ENCODE measurements at regions not wholly inside any gene's neighbourhood (a gene's known extent, or its start where the extent isn't known, plus 50 kb on each side); places are given as distances from the start of the nearest gene placed in this dataset.

DNA sequence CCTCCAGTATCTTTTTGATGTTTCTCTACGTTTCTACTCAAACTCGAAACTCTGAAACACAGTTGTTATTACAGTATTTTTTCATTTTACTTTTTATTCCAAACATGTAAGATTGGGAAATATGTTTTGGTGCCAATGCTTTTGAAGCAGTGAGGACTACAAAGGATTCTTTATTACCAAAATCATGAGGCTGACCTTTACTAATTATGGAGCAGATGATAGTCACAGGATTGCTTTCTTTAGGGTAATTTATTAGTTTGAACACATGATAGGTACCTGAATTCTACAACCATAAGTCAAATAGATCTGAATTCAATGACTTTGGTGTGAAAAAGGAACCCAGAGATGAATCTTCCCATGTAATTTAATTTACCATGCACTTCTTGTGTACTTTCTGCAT lies 2015.1 kb upstream of the C9orf72 start:
- no peak overlapping the region for H2AK5ac ChIP-seq (ENCODE audit: low read depth, low read length)
- H2BK120ac ChIP-seq (replicated peaks; ENCODE audit: low read depth, low read length): no peak overlapping the region
- H3K56ac ChIP-seq (replicated peaks; ENCODE audit: insufficient read length, low read depth, low read length): no peak overlapping the region
- H4K20me1 ChIP-seq (replicated peaks in 1 of 2; ENCODE audit: control insufficient read depth in 1 of 2, insufficient read depth in 2 of 2, low read length in 2 of 2): no peaks in the 10 kb centered on the region
- H3K23ac ChIP-seq (ENCODE audit: insufficient read length): no peak overlapping the region
- FAIRE-seq (no peak), DNase-seq (ENCODE audit: low read depth in 1 of 2, low spot score in 2 of 2) (no peak)
- no peak overlapping the region for H3K18ac ChIP-seq (ENCODE audit: extremely low read depth, low read length)
- ChIA-PET CTCF (ENCODE audit: partially characterized antibody) (no interaction called here), POLR2A (ENCODE audit: partially characterized antibody) (no interaction called here)
- H3K4me2 ChIP-seq (ENCODE audit: insufficient read depth in 1 of 2, low read depth in 2 of 2, low read length in 2 of 2): no peak overlapping the region
- H3K79me1 ChIP-seq (ENCODE audit: low read depth, low read length): no peaks in the 10 kb centered on the region
- no peak overlapping the region for H3K27ac ChIP-seq (ENCODE audit: low read depth, low read length)
- H4K91ac ChIP-seq (replicated peaks; ENCODE audit: insufficient read length, low read length): no peak overlapping the region
- H3K9me3 ChIP-seq (ENCODE audit: insufficient read depth in 2 of 2, low read depth in 1 of 2, low read length in 1 of 2): no peaks in the 10 kb centered on the region; a peak in 1 of 4 replicates
- no peak overlapping the region for H4K8ac ChIP-seq (ENCODE audit: extremely low read depth, insufficient read depth, low read length)
- H3K9ac ChIP-seq (replicated peaks in 1 of 4; ENCODE audit: extremely low read depth in 1 of 4, low read depth in 3 of 4, low read length in 3 of 4): no peak overlapping the region
- H3K14ac ChIP-seq (ENCODE audit: insufficient read length): no peak overlapping the region
- no peak overlapping the region for H2BK5ac ChIP-seq (ENCODE audit: low read depth, low read length)
- no peak overlapping the region for H2AFZ ChIP-seq (ENCODE audit: low read length)
- no peak overlapping the region for H4K5ac ChIP-seq (ENCODE audit: insufficient read length, low read depth, low read length)
- H3K36me3 ChIP-seq (ENCODE audit: control insufficient read depth in 2 of 4, insufficient read depth in 4 of 4, low read length in 3 of 4): no peaks in the 10 kb centered on the region
- H3K23me2 ChIP-seq (ENCODE audit: low read depth, low read length): no peaks in the 10 kb centered on the region
- no peak overlapping the region for H3K4ac ChIP-seq (replicated peaks; ENCODE audit: insufficient read length, low read depth, low read length)
- no peaks in the 10 kb centered on the region for H3K79me2 ChIP-seq (ENCODE audit: control insufficient read depth in 1 of 2, insufficient read depth in 2 of 2, low read length in 2 of 2)
- H3K4me3 ChIP-seq (ENCODE audit: extremely low read depth in 1 of 4, insufficient read depth in 2 of 4, low read depth in 3 of 4, low read length in 4 of 4): no peak overlapping the region
- no peak overlapping the region for H2BK15ac ChIP-seq (ENCODE audit: low read length)
- no peak overlapping the region for H2BK20ac ChIP-seq (ENCODE audit: low read length)
- H3K4me1 ChIP-seq (replicated peaks in 1 of 4; ENCODE audit: control insufficient read depth in 3 of 4, insufficient read depth in 4 of 4, low read length in 3 of 4): no peaks in the 10 kb centered on the region
- H2BK12ac ChIP-seq (ENCODE audit: low read depth, low read length): no peak overlapping the region
- H3K27me3 ChIP-seq (replicated peaks in 1 of 4; ENCODE audit: control insufficient read depth in 3 of 4, extremely low read depth in 1 of 4, insufficient read depth in 3 of 4, low read length in 3 of 4): no peaks in the 10 kb centered on the region
- WGBS, 2 experiments (ENCODE audit: extremely low coverage in 1 of 2, insufficient coverage in 1 of 2, insufficient read length in 1 of 2, insufficient replicate concordance in 2 of 2, low coverage in 1 of 2, low lambda C conversion rate in 2 of 2, missing lambda C conversion rate in 1 of 2): 76% methylated on average over 2 of the region's 2 CpGs; no CpG with 5 or more reads in 1 of the 2 experiments
- no peak for TF ChIP-seq NANOG (IDR thresholded peaks at IDR 0.05; ENCODE audit: insufficient read depth, low read depth, low read length, poor library complexity, severe bottlenecking)
- no peak for TF ChIP-seq EGR1 (IDR thresholded peaks at IDR 0.05; ENCODE audit: borderline replicate concordance, low read depth, low read length)
- TF ChIP-seq HDAC6 (IDR thresholded peaks at IDR 0.05; ENCODE audit: low read depth, low read length): no peak
- no peak for TF ChIP-seq CTBP2 (IDR thresholded peaks at IDR 0.05; ENCODE audit: borderline replicate concordance, insufficient read depth, insufficient read length, low read length)
- TF ChIP-seq HDAC2 (IDR thresholded peaks at IDR 0.05; ENCODE audit: borderline replicate concordance in 1 of 2, low read depth in 2 of 2, low read length in 2 of 2): no peak
- TF ChIP-seq RBBP5 (IDR thresholded peaks at IDR 0.05; ENCODE audit: borderline replicate concordance, low read depth, low read length): no peak
- TF ChIP-seq, protein P1, sequence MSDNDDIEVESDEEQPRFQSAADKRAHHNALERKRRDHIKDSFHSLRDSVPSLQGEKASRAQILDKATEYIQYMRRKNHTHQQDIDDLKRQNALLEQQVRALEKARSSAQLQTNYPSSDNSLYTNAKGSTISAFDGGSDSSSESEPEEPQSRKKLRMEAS (IDR thresholded peaks at IDR 0.05): no peak
- TF ChIP-seq CREB1 (IDR thresholded peaks at IDR 0.05): no peak
- TF ChIP-seq TCF12 (IDR thresholded peaks at IDR 0.05; ENCODE audit: low read depth, low read length): no peak
- TF ChIP-seq, protein P2, sequence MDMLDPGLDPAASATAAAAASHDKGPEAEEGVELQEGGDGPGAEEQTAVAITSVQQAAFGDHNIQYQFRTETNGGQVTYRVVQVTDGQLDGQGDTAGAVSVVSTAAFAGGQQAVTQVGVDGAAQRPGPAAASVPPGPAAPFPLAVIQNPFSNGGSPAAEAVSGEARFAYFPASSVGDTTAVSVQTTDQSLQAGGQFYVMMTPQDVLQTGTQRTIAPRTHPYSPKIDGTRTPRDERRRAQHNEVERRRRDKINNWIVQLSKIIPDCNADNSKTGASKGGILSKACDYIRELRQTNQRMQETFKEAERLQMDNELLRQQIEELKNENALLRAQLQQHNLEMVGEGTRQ (IDR thresholded peaks at IDR 0.05; ENCODE audit: low read length): no peak
- TF ChIP-seq TAF7 (optimal IDR thresholded peaks at IDR 0.05; ENCODE audit: borderline replicate concordance, low read depth, low read length): no peak
- no peak for TF ChIP-seq RFX5 (IDR thresholded peaks at IDR 0.05; ENCODE audit: borderline replicate concordance, low read depth, low read length)
- TF ChIP-seq ASH2L (IDR thresholded peaks at IDR 0.05; ENCODE audit: low read length): no peak
- no peak for TF ChIP-seq PHF8 (conservative IDR thresholded peaks at IDR 0.05; ENCODE audit: low read depth, low read length)
